GM12878 (cell line): ENCODE measurements at regions not wholly inside any gene's neighbourhood (a gene's known extent, or its start where the extent isn't known, plus 50 kb on each side); places are given as distances from the start of the nearest gene placed in this dataset.

ENCODE experiments used
- BACH1 ChIP-seq: fragments of 450-650 bp; IDR thresholded peaks from 2 replicates; pipeline ENCODE4 v1.6.1; 2017; ENCODE audit warnings: mild to moderate bottlenecking, borderline replicate concordance
- DPF2 ChIP-seq: fragments of 450-650 bp; IDR thresholded peaks from 2 replicates; pipeline ENCODE4 v1.6.1; 2017; ENCODE audit warnings: mild to moderate bottlenecking
- FOXK2 ChIP-seq: fragments of 450-650 bp; IDR thresholded peaks from 2 replicates; pipeline ENCODE4 v1.6.1; 2017; ENCODE audit warnings: mild to moderate bottlenecking, moderate library complexity
- GABPA ChIP-seq: IDR thresholded peaks from 2 replicates; pipeline ENCODE4 v1.6.1; 2014; ENCODE audit warnings: antibody characterized with exemption, low read depth, mild to moderate bottlenecking, inconsistent platforms
- JUNB ChIP-seq: IDR thresholded peaks from 2 replicates; pipeline ENCODE4 v1.6.1; 2016; ENCODE audit warnings: antibody characterized with exemption, mild to moderate bottlenecking
- MXI1 ChIP-seq: fragments of 150-350 bp; IDR thresholded peaks from 2 replicates; pipeline ENCODE4 v1.6.1; 2011; ENCODE audit warnings: low read depth, mild to moderate bottlenecking, inconsistent platforms, low read length, improper control_type of control experiment
- MYC ChIP-seq: IDR thresholded peaks from 2 replicates; pipeline ENCODE4 v1.6.1; 2011; ENCODE audit warnings: mild to moderate bottlenecking, low read length, moderate library complexity, inconsistent platforms; ENCODE audit not compliant: insufficient read depth, insufficient replicate concordance, insufficient read length, severe bottlenecking
- NBN ChIP-seq: fragments of 450-650 bp; IDR thresholded peaks from 2 replicates; pipeline ENCODE4 v1.6.1; 2016
- POLR2A ChIP-seq: IDR thresholded peaks from 2 replicates; pipeline ENCODE4 v1.6.1; 2011; ENCODE audit warnings: low read depth, mild to moderate bottlenecking, low read length
- SIN3A ChIP-seq: IDR thresholded peaks from 2 replicates; pipeline ENCODE4 v1.6.1; 2012; ENCODE audit warnings: low read depth, low read length, improper control_type of control experiment
- YY1 ChIP-seq: IDR thresholded peaks from 2 replicates; pipeline ENCODE4 v1.6.1; 2011; ENCODE audit warnings: low read depth, mild to moderate bottlenecking, low read length
- ZNF24 ChIP-seq: fragments of 450-650 bp; IDR thresholded peaks from 2 replicates; pipeline ENCODE4 v1.6.1; 2017; ENCODE audit warnings: antibody characterized with exemption, mild to moderate bottlenecking
- ZNF384 ChIP-seq: IDR thresholded peaks from 2 replicates; pipeline ENCODE4 v1.6.1; 2012; ENCODE audit warnings: low read depth, mild to moderate bottlenecking, low read length, improper control_type of control experiment, borderline replicate concordance
- TF ChIP-seq, protein P1 (sequence below), 3 experiments: IDR thresholded peaks in 2 of 3; conservative IDR thresholded peaks in 1 of 3; 2 replicates each; pipeline ENCODE4 v1.5.1; 2011; ENCODE audit warnings: low read depth in 3 of 3, low read length in 3 of 3, mild to moderate bottlenecking in 3 of 3, control low read depth in 2 of 3, moderate library complexity in 2 of 3, inconsistent platforms in 1 of 3, mixed read lengths in 1 of 3; ENCODE audit not compliant: control insufficient read depth in 2 of 3, insufficient read depth in 1 of 3; ENCODE audit errors: extremely low read depth in 1 of 3

GRCh38 chr16:5196204-5196603 lies 98.6 kb upstream of the EEF2KMT start:
- TF ChIP-seq BACH1 = no peak
- no peak for TF ChIP-seq JUNB
- TF ChIP-seq NBN = no peak
- no peak for TF ChIP-seq POLR2A
- TF ChIP-seq ZNF24 = no peak
- TF ChIP-seq, protein P1, sequence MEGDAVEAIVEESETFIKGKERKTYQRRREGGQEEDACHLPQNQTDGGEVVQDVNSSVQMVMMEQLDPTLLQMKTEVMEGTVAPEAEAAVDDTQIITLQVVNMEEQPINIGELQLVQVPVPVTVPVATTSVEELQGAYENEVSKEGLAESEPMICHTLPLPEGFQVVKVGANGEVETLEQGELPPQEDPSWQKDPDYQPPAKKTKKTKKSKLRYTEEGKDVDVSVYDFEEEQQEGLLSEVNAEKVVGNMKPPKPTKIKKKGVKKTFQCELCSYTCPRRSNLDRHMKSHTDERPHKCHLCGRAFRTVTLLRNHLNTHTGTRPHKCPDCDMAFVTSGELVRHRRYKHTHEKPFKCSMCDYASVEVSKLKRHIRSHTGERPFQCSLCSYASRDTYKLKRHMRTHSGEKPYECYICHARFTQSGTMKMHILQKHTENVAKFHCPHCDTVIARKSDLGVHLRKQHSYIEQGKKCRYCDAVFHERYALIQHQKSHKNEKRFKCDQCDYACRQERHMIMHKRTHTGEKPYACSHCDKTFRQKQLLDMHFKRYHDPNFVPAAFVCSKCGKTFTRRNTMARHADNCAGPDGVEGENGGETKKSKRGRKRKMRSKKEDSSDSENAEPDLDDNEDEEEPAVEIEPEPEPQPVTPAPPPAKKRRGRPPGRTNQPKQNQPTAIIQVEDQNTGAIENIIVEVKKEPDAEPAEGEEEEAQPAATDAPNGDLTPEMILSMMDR (IDR thresholded peaks at IDR 0.05 in 2 of 3, conservative IDR thresholded peaks at IDR 0.05 in 1 of 3; ENCODE audit: control insufficient read depth in 2 of 3, extremely low read depth in 1 of 3, insufficient read depth in 1 of 3, low read depth in 3 of 3, low read length in 3 of 3) = no peak
- no peak for TF ChIP-seq GABPA
- no peak for TF ChIP-seq SIN3A
- TF ChIP-seq FOXK2 = no peak
- TF ChIP-seq DPF2 = no peak
- no peak for TF ChIP-seq MXI1
- no peak for TF ChIP-seq MYC
- TF ChIP-seq ZNF384 = no peak
- TF ChIP-seq YY1 = no peak
